NCI-H1436 (cell line): ENCODE measurements at regions not wholly inside any gene's neighbourhood (a gene's known extent, or its start where the extent isn't known, plus 50 kb on each side); places are given as distances from the start of the nearest gene placed in this dataset.
"Not testable (repeated sequence)": the region's sequence is repeated elsewhere in the genome, so short reads cannot be mapped to it uniquely, and the experiment has no call there.

Source experiments
- DNase-seq: peaks from one replicate; lab custom pipeline; 2025; lab: John Stamatoyannopoulos, UW

- DNase-seq = no peak
Observed at GRCh38 chr10:109070492-109070891, 852.8 kb downstream of the XPNPEP1 start.

- DNase-seq = no peak
Observed at GRCh38 chr10:109067031-109067430, 856.3 kb downstream of the XPNPEP1 start.

GRCh38 chr10:109065821-109066220 lies 857.5 kb downstream of the XPNPEP1 start:
- no peak for DNase-seq

- no peak for DNase-seq
Observed at GRCh38 chr10:109062371-109062770, 860.9 kb downstream of the XPNPEP1 start.

- no peak for DNase-seq
Observed at GRCh38 chr10:109055243-109055642, 868.1 kb downstream of the XPNPEP1 start.

GRCh38 chr10:109047856-109048255 lies 875.5 kb downstream of the XPNPEP1 start:
- DNase-seq = no peak

- DNase-seq = not testable (repeated sequence)
Observed at GRCh38 chr10:109046427-109046826, 876.9 kb downstream of the XPNPEP1 start.

GRCh38 chr10:109040622-109041021 lies 882.7 kb downstream of the XPNPEP1 start:
- no peak for DNase-seq

GRCh38 chr10:109037978-109038377 lies 885.3 kb downstream of the XPNPEP1 start:
- no peak for DNase-seq

- DNase-seq = no peak
Observed at GRCh38 chr10:109030581-109031210, 892.6 kb downstream of the XPNPEP1 start.

GRCh38 chr10:109029870-109030269 lies 893.4 kb downstream of the XPNPEP1 start:
- DNase-seq = no peak

GRCh38 chr10:109027534-109028185 lies 895.7 kb downstream of the XPNPEP1 start:
- DNase-seq = no peak

- no peak for DNase-seq
Observed at GRCh38 chr10:109025172-109025571, 898.1 kb downstream of the XPNPEP1 start.

GRCh38 chr10:109022417-109023049 lies 900.8 kb downstream of the XPNPEP1 start:
- DNase-seq = no peak

GRCh38 chr10:109019001-109019424 lies 904.3 kb downstream of the XPNPEP1 start:
- no peak for DNase-seq

- no peak for DNase-seq
Observed at GRCh38 chr10:109007514-109007913, 915.8 kb downstream of the XPNPEP1 start.

GRCh38 chr10:108990441-108990840 lies 932.9 kb downstream of the XPNPEP1 start:
- no peak for DNase-seq

- no peak for DNase-seq
Observed at GRCh38 chr10:108989976-108990375, 933.3 kb downstream of the XPNPEP1 start.

GRCh38 chr10:108982159-108982558 lies 941.2 kb downstream of the XPNPEP1 start:
- DNase-seq = no peak

GRCh38 chr10:108980869-108981268 lies 942.4 kb downstream of the XPNPEP1 start:
- no peak for DNase-seq

GRCh38 chr10:108975459-108976058 lies 947.8 kb downstream of the XPNPEP1 start:
- DNase-seq = no peak

GRCh38 chr10:108970016-108970415 lies 953.3 kb downstream of the XPNPEP1 start:
- no peak for DNase-seq

- no peak for DNase-seq
Observed at GRCh38 chr10:108966411-108966810, 956.9 kb downstream of the XPNPEP1 start.
